CD4-positive, alpha-beta T cell treated with Interleukin-15 for 4 hours (primary cell): ENCODE measurements at regions not wholly inside any gene's neighbourhood (a gene's known extent, or its start where the extent isn't known, plus 50 kb on each side); places are given as distances from the start of the nearest gene placed in this dataset.

Experiments used
- DNase-seq: peaks from one replicate; pipeline ENCODE4 v3.0.0-alpha.2; 2020; ENCODE audit warnings: low spot score

DNA sequence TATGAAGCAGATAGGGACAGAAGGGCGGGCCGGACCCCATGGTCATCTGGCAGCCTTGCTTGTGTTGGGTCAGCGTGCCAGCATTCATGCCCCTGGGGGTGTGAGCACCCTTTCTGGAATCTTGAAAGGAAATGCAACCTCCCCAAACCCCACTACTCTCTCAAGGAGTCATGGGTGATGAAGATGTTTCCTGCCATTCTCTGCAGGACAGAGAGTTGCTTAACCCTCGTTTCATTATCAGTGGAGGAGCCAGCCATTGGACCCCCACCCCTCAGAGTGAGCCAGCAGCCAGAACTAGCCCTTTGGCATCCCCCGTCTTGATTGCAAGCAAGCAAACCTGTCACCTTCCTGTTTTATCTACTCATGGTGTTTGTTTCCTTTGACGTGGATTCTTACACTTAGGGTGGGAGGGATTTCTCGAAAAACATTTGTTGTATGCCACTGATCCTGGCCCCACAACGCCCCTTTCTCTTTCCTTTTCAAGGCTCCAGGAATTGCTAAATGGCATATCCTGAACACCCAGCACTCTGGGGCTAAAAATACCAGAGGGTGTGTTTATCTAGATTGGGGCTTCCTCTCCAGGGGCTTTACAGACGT is 258.3 kb downstream of the ETS1 start:
- DNase-seq, result peak; percentile 60

DNA sequence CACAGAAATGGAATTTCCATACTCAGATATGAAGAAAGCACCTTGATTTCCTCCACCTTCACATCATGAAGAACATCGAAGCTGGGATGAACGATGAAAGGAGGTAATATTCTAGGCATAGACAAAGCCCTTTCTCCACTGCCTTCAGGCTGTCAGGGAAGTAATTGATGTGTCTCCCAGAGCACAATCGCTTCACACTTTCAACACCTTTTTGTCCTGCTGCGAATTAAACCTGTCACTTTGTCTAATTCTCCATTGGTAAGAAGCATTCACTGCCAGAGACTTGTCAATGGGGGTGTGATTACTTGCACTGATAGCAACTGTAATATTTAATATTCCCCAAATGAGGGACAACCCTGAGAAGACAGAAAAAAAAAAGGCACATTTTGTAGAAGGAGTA is 260.1 kb downstream of the ETS1 start:
- no peak for DNase-seq

GRCh38 chr11:128326791-128327190 is 260.6 kb downstream of the ETS1 start:
- DNase-seq, result no peak

- peak; percentile 89 for DNase-seq
Measured at GRCh38 chr11:128324531-128325141, 262.7 kb downstream of the ETS1 start.

GRCh38 chr11:128324051-128324481 is 263.3 kb downstream of the ETS1 start:
- peak; percentile 36 for DNase-seq

GRCh38 chr11:128323381-128323780 is 264.0 kb downstream of the ETS1 start:
- peak; percentile 61 for DNase-seq

DNA sequence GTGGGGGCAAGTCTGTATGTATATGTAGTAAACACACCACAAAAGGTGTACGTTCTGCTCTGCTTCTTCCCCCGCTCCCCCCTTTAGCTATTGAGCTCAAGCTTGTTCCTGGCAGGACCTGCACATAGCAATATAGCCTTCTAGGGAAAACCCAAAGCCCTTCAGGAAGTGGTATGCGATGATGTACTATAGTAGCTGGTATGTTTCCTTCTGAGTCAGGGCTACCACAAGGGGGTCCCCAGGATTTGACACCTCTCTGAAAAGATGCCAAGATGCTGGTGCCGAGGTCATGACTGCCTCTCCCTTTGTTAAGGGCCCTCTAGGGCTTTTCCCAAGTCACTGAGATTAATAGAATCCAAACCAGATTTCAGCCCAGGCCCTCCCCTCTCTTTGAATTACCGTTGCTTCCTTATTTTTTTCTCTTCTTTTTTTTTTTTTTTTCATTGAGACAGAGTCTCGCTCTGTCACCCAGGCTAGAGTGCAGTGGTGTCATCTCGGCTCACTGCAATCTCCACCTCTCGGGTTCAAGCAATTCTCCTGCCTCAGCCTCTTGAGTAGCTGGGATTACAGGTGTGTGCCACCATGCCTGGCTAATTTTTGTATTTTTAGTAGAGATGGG is 268.4 kb downstream of the ETS1 start:
- DNase-seq, result peak; percentile 87

DNA sequence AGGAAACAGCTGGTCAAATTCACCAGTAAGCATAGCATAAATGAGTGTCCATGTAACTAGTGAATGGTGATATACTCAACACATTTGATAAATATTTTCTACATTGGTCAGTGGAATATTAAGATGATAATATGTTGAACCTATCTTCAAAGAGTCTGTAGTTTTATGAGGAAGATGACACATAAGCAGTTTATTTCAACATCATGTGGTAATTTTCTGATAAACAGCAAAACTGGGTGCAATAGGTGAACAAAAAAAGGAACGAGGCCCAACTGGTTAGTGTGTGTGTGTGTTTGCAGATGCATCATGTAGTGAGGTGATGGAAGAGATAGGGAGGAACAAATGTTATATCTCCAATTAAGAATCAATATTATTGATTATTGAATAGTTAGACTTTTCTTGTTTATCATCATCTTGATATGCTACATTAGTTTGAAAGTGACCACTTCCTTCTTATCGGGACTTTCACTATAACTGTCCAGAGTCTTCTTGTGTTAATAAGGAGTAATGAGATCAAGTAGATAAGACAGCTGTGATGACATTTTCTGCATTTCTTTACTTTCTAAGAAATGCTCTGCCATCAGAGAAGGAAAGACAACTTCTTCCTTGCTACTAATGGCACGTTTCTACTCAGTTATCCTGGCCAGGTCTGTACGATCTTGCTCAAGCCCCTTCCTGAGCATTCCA is 270.7 kb downstream of the ETS1 start:
- no peak for DNase-seq

DNA sequence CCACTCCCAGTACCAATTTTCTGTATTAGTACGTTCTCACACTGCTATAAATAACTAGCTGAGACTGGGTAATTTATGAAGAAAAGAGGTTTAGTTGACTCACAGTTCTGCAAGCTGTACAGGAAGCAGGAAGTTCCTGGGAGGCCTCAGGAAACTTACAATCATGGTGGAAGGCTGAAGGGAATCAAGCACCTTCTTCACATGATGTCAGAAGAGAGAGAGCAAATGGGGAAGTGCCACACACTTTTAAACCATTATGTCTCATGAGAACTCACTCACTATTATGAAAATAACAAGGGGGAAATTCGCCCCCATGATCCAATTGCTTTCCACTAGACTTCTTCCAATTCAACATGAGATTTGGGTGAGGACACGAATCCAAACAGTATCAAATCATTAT is 271.4 kb downstream of the ETS1 start:
- no peak for DNase-seq

DNA sequence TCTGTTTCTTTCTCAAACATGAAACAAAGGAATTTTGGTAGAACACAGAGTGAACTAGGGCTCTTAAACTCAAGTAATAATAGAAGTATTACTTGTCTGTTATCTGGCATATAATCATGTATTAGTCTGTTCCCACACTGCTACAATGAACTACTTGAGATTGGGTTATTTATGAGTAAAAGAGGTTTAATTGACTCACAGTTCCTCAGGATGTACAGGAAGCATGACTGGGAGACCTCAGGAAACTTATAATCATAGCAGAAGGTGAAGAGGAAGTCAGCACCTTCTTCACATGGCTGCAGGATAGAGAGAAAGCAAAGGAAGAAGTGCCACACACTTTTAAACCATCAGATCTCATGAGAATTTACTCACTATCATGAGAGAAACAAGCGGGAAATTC is 273.4 kb downstream of the ETS1 start:
- DNase-seq, result no peak

- DNase-seq, result peak; percentile 44
Measured at GRCh38 chr11:128311742-128312719, 275.3 kb downstream of the ETS1 start.

- no peak for DNase-seq
Measured at GRCh38 chr11:128310676-128311445, 276.5 kb downstream of the ETS1 start.

GRCh38 chr11:128310005-128310404 is 277.4 kb downstream of the ETS1 start:
- DNase-seq, result no peak

DNA sequence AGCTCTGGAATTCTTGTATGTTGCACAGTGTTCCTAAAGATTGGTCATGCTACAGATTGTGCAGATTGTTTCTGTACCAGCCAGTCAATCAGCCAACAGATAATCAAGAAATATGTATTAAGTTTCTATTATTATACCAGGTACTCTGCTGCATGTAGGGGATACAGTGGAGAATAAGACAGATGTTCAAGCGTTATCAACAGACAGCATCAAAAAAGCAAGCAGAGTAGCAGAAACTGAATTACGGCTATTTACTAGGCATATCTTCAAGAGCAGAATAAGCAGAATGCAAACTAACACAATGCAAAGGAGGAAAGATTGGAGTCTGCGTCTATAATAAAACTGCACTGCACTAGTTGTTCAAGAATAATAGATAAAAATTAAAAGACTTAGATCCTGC is 278.6 kb downstream of the ETS1 start:
- no peak for DNase-seq

DNA sequence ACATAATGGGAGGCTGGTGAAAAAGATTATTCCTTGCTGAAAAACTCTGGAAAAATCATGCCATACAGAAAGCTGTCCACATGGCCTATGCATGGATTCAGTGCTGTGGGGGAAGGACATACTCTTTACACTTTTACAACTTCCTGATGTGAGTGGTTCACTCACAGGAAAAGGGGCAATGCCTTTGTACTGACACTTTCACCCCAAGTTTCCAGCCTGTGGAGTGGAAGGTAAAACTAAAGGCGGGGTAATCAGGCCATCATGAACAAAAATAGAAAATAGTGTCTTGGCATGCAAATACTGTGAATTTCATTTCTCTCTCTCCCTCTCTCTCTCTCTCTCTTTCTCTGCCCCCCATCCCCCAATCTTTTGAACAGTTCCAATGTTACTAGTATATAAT is 281.8 kb downstream of the ETS1 start:
- DNase-seq, result no peak

GRCh38 chr11:128304666-128305485 is 282.5 kb downstream of the ETS1 start:
- peak; percentile 83 for DNase-seq

- DNase-seq, result peak; percentile 52
Measured at GRCh38 chr11:128304116-128304515, 283.2 kb downstream of the ETS1 start.

- no peak for DNase-seq
Measured at GRCh38 chr11:128303383-128303782, 284.0 kb downstream of the ETS1 start.

DNA sequence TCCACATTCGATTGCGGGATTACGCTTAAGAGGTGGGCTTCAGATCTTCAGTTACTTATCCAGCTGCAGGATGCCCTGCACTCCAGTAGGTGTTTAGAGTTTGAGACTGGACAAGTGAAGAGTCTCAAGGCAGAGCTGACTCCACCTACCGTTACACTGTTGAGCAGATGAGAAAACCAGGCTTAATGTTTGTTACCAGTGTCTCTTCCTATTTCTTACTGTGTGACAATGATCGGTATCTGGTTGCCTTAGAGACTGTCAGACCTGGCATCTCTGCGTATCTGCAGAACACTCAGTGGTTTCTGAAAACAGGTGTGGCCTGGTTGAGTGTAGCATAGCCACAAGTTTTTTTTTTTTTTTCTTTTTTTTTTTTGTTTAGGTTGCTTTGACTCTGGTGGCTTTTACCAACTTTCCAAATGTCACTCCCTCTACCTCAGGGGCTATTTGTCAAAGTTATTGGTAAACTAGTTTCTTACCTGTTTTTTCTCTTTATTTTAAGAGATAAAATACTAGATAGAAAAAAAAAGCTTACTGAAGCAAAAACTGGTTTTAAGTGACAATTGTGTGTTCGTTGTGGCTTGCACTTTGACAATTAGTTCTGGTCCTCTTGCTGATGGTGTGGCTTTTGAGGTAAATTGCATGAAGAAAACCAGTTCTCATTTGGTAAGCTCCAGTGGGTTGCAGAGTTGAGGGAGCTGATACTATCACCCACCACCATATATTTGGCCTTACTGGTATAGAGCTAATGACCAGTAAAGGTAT is 284.8 kb downstream of the ETS1 start:
- DNase-seq, result peak; percentile 94
